HG03460 (cell line): ENCODE measurements at regions not wholly inside any gene's neighbourhood (a gene's known extent, or its start where the extent isn't known, plus 50 kb on each side); places are given as distances from the start of the nearest gene placed in this dataset.
"Not testable (repeated sequence)": the region's sequence is repeated elsewhere in the genome, so short reads cannot be mapped to it uniquely, and the experiment has no call there.

Experiments used
- ATAC-seq: cut with Tn5 transposase; IDR thresholded peaks from one replicate; pipeline ENCODE4 v1.9.1; 2021; ENCODE audit not compliant: unreplicated experiment

GRCh38 chr4:72205298-72205697 is 173.5 kb downstream of the NPFFR2 start:
- ATAC-seq, result peak; percentile 48

DNA sequence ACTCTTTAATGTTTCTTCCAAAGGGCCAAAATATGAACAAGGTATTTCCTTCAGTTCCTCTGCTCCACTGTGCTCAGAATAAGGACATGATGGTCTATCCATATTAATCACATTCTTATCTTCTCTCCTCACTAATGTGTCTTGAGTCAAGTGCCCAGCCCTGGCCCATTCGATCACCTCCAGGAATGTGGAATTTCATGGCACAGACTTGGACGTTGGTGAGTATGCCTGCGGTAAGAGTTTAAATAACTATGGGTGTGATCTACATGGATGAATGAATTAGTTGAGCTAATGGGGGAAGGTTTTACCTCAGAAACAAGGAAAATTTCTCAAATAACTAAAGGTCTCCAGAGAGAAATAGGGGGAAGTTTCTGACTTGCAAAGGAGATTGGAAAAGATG is 174.0 kb downstream of the NPFFR2 start:
- ATAC-seq, result no peak

DNA sequence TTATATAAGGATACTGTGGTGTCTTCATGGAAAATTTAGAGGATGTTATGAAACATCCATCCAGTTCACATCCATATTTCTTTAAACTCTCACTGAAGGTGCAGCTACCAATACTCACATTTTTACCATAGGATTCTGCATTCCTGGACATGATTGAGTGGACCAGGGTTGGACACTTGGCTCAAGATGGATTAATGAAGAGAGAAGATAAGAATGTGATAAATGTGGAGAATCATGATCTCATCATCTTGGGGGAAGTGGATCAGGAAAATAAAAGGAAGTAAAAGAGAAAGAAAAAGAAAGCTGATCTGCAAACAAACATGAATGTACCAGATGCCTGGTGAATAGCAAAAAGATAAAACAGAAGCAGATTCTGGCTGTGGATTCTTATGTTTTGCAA is 175.4 kb downstream of the NPFFR2 start:
- ATAC-seq, result no peak

GRCh38 chr4:72208421-72209075 is 176.7 kb downstream of the NPFFR2 start:
- no peak for ATAC-seq

DNA sequence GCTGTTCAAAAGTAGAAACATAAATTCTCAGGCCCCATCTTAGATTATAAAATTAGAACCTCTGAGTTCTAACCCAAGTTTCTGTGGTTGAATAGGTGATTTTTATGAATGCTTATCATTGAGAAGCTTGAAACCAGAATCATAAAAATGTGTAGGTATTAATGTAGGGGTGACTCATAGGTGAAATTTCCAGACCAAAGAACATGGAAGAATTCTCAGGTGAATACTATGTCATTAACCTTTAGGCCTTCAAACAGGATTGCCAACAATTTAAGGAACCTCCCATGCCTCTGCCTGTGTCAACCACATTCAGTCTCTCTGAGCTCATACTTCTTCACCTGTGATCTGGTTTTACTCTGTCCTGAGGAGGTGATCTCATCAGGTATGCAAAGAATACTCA is 177.8 kb downstream of the NPFFR2 start:
- ATAC-seq, result no peak

DNA sequence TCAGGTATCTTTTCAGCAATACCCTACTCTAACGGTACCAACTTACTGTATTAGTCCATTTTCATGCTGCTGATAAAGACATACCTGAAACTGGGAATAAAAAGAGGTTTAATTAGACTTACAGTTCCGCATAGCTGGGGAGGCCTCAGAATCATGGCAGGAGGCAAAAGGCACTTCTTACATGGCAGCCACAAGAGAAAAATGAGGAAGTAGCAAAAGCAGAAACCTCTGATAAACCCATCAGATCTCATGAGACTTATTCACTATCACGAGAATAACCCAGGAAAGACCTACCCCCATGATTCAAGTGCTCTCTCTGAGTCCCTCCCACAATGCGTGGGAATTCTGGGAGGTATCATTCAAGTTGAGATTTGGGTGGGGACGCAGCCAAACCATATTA is 182.0 kb downstream of the NPFFR2 start:
- not testable (repeated sequence) for ATAC-seq

- ATAC-seq, result no peak
These were observed 183.4 kb downstream of the NPFFR2 start for GRCh38 chr4:72215198-72215597.

- no peak for ATAC-seq
These were observed 184.9 kb downstream of the NPFFR2 start for GRCh38 chr4:72216539-72217277.

GRCh38 chr4:72218953-72219352 is 187.2 kb downstream of the NPFFR2 start:
- ATAC-seq, result no peak
